Umbilical cord (tissue), 1 donor: ENCODE measurements at regions not wholly inside any gene's neighbourhood (a gene's known extent, or its start where the extent isn't known, plus 50 kb on each side); places are given as distances from the start of the nearest gene placed in this dataset.

Source experiments
- DNase-seq: peaks from one replicate; pipeline ENCODE4 v3.0.0-alpha.2; 2015; ENCODE audit warnings: low spot score

DNA sequence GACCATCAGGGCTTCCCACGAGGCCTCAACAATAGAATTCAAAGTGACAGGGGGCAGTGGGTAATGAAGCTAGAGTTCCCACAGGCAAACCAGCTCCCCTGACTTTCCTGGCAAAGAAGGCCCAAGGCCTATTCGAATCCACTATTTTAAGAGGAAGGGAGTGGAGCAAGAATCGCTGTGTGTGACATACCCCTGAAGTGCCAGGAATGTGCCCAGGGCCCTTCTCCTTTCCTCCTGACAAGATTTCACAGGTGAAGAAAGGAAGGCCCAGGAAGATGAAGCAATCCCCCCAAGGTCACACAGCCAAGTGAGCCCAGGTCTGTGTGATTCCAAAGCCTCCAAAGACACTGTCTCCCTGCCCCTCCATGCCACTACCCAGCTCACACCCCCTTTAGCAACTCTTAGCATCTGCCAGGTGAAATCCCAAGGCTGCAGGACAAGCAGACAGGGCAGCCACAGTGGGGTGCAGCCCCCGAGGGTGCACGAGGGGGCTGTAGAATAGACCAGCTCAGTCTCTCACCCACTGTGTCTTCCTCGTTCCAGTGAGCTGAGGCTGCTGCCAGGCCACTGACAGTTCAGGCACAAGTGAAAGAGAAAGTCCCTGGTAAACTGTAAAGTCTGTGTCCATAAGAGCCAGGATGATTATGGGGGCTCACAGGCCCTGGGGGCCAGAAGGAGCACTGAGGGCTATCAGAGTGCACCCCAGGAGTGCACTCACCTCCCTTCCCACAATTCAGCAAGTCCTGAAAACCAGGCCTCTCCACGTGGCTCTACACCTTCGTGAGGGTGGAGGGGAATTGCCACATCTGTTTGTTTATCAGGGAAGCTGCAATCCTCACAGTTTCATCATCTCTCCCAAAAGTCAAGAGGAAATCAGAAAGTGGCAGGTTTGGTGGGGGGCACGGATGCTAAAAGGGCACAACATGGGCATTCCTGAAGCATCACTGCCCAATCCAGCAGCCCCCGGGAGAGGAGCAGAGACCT, 70.8 kb upstream of the ZMIZ1 start:
- DNase-seq: no peak

DNA sequence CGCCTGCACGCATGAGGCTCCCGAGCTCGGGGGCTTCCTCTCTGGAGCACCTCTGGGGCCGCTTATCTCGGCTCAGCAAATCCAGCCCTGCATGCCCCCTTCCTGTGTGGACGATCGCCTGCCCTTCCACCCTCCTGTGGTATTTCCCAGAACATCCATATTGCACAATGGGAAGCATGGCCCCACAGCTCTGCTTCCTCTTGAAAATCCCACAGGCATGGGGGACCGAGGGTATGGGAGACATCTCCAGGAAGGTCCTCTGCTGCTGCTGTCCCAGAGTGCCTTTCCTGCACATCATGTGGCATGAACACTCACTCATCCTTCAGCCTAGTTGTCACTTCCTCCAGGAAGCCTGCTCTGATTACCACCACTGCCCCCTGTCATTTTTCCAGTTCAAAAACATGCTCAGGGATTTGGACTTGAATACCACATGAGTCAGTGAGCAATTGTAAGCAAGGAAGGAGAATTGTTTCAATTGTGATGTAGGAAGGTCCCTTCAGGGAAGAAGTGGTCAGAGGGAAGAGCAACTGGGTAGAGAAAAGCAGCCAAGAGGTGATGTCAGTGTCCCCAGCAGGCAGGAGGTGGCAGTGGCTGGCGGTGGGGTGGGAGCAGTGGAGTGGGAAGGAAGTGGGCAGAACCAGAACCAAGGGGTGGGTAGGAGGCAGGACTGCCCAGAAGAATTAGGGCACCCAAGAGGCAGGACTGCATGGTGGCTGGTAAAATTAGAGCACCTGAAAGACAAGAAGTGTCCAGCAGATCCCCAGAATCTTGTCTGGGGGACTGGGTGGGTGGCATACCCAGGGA, 67.5 kb upstream of the ZMIZ1 start:
- DNase-seq: no peak

DNA sequence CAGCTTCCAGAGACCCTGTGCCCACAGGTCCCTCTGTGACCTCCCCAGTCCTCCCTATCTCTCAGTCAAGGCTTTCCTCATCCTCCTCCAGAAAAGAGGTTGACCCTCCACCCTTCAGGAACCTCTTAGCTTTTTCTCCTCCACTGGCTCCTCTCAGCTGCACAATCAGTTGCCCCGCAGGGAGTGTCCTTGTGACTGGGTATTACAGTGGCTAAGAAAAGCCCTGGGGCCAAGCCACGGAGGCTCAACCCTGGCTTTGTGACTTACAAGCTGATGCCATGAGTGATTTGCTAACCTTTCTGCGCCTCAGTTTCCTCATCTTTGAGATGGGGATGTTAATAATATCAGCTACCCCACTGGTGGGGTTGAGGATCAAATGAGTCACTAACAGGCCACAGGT, 66.4 kb upstream of the ZMIZ1 start:
- DNase-seq: no peak

DNA sequence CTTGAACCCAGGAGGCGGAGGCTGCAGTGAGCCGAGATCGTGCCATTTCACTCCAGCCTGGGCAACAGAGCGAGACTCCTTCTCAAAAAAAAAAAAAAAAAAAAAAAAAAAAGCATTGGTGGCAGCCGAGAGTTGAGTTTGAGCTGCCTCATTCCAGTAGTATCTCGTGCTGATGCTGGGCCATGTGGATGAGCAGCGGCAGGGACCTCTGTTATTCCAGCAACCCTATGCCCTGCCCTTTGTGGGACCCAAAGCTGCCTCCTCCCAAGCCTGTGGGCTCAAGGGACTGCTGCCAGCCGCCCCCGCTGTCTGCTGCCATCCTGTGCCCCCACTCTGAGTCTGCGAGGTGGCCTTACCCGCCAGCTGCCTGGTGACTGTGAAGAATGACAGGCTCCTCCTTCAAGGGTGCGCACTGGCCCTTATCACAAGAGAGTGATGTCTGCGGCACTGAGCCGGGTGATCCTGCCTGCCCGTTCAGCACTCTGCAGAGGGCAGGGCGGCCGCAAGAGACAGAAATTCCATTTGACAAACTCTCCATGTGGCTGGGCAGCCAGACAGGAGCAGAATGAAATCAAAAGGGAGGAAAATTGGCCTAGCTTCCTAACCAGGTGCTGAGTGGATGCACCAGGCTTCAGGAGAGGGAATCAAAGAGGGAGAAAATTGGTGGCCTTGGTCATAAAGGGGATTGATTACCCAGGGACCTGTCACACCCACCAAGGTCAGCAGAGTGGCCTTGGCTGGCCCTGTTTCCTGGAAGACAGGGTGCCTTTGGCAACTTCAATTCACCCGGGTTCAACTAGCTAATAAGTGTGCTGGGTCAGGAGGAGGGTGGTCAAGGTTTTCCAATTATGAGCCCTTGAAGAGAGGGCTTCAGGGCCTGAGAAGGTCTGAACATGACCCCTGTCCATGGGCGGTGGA, 65.3 kb upstream of the ZMIZ1 start:
- peak; percentile 60 for DNase-seq

DNA sequence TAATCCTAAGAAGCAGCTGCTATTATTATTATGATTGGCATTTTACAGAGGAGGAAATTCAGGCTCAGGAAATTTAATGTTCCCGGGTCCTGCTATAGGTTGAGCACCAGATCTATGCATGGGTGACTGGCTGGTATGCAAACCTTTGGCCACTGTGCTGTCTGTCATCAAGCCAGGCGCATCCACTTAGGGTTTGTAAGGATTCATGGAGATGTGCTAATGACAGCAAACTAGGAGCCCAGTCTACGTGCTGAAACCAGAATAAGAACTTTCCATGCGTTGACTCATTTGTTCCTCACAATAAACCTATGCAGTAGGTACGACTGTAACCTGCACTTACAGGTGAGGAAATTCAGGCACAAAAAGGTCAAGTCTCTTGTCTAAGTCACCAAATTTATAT, 64.5 kb upstream of the ZMIZ1 start:
- no peak for DNase-seq

DNA sequence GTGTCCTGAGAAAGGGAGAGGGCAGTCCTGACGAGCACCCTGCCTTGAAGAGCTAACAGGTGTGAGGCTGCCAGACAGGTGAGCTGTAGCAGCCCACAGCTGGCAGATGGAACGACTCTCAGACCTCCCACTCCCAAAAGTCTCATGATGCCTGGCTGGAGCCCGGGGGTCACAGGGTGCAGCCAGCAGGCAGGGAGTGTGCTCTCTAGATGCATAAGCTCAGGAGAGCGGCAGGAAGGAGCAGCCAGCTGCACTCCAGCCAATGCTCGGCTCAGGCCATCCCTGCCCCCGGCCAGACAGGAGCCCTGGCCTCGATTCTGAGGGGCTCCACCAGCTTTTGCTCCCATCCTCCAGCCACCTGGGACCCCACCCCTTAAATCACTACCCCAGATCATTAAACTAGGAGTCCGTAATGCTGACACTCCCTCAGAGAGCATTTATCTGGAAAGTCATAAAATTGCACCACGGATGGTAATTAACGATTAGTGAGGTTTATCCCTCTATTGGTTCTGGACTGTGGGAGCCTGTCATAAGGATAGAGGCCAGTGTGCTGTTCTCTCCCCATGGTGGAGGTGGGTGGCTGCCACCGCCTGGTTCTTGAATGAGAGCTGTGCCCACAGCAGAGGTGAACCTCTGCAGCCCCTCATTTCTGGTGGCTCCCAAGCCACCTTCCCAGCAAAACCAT, 63.5 kb upstream of the ZMIZ1 start:
- no peak for DNase-seq

DNA sequence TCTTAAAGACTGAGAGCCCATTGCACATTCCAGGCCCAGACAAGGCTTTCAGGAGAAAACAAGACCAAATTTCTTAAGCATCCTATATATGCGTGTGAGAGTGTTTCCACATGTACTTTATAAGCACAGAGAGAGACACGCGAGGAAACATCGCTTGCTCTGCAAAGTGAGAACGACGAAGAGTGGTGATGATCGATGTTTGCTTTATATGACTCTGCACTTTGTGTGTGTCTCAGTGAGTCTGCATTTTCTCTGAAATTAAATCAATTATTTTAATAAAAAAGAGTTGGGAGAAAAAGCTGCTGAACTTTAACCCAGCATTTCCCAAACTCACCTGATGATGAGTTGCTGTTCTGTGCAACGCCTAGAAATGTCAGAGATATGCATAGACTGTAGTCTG, 61.7 kb upstream of the ZMIZ1 start:
- DNase-seq: no peak

DNA sequence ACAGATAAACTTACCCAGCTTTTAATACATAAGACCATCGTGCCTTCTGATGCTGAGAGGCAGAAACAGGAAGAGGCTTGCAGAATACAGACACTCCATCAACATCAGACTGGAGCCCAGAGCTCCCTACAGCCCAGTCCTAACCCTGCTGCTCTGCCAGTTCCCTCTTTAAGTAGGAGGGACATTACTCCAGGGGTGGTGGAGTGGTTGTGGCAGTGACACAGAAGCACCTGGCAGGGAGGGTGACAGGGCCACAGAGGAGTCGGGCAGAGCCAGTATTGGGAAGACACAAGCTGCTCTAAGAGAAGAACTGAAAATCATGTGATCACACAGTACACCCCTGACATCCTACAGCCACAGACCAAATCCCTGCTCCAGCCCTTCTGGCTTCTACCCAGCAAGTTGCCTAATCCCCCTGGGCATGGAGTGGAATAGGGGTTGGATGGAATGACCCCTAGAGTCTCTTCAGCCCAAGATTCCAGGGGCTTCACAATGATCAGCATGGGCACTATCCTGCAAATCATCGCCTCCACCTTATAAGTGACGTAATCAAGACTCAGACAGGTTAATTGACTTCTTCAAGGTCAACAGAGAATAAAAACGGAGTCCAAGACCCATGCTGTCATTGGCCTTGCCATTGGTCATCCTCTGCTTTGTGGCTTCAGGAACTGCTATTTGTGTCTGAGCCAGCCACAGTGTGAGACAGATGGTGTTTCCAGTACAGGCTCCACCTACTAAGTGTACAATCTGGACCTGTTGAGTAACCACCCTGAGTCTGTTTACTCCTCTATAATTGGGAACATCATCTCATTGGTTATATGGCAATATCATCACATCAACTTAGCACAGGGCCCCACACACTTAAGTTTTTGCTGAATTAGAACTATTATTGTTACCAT, 61.1 kb upstream of the ZMIZ1 start:
- peak; percentile 33 for DNase-seq

DNA sequence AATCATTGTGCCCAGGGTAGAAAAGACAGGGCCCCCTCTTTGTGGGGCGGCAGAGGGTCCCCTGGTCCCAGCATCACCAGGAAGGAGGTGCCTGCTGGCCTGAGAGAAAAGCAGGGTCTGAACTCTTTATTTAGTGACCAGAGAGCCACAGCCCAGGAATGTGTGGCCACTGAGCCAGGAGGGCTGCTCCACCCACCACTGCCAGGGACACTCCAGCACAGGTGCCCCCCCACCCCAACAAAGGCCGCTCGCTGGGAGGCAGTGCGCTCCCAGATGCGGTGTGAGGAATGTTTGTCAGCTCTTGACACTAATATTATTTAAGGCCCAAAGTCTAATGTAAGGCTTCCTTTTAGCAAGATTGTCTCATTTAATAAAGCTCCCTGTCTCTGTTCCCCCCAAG, 59.6 kb upstream of the ZMIZ1 start:
- no peak for DNase-seq

DNA sequence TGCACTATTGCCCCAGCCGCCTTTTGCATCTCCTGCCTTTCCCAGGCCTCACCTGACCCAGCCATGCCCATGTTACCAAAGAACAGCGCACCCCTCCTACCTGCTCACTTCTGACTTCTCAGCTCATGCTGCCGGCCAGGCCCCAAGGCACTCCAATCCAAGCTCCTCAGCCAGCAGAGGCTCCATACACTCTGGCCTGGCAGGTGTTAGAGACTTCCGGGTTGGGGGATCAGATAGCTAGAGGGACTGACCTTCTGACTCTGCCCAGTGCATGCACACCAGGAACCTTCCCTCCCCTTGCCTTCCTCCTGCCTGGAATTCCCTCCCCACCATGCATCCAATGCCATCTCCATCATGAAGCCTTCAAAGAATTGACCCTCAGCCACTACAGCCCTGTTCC, 56.2 kb upstream of the ZMIZ1 start:
- DNase-seq: no peak

DNA sequence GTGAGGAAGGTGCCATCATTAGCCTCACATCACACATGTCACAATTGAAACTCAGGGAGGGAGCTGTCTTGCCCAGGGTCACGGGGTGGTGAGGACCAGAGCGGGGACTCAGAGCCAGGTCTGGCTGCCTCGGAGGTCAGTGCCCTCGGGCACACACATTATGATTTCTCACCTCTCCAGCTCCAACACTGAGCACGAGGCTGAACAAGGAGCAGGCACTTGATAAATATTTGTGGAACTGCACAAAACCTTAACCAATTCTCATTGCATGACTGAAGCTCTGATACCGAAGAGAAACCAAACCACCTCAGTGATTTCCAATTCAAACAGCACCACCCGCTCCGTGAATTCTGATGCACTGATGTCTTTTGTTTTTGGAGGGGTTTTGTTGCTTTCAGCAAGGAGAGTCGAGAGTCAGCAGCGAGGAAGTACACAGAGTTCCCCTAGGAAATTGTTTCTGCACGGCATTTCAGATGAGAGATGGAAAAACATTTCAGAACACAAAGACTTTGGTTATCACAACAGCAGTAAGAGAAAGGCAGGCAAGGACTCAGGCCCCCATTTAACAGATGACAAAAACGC, 55.3 kb upstream of the ZMIZ1 start:
- no peak for DNase-seq

DNA sequence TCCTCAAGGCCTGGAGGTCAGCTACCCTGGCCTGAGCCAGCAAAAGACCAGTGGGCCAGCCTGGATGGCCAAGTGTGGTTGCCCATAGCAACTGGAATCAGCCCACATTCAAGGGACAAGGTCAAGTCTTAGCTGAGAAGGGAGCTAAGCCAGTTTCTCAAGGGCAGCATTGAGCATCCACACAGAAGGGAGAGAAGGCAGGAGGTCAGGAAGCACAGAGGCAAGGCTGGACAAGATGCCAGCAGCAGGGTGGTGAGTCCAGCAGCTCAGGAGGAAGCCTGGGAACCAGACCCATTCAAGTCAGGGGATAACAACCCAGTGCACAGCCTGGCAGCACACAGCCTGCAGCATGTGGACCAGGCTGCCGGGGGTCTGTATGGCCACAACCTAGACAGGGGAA, 54.0 kb upstream of the ZMIZ1 start:
- no peak for DNase-seq

DNA sequence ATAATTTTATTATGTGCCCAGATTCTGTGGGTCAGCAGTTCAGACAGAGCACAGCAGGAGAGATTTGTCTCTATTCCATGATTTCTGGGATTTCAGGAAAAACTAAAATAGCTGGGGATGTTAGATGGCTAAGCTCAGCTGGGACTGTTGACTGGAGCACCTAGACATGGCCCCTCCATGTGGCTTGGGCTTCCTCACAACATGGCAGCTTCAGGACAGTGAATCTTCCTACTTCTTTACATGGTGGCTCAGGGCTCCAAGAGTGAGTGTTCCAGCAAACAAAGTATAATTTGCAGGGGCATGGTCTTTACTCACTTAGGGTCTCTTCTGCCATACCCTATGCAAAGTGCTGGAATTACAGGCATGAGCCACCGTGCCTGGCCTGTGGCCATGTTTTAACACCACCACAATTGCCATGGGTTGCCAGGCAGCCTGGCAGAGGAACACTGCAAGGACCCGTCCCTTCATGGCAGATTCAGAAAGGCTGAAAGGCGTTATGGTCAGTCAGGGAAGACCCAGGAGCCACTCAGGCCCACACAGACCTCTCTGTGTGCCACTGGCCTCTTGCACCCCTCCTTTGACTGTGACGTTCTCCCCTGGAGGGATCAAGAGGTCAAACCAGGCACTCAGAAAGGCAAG, 50.8 kb upstream of the ZMIZ1 start:
- no peak for DNase-seq

DNA sequence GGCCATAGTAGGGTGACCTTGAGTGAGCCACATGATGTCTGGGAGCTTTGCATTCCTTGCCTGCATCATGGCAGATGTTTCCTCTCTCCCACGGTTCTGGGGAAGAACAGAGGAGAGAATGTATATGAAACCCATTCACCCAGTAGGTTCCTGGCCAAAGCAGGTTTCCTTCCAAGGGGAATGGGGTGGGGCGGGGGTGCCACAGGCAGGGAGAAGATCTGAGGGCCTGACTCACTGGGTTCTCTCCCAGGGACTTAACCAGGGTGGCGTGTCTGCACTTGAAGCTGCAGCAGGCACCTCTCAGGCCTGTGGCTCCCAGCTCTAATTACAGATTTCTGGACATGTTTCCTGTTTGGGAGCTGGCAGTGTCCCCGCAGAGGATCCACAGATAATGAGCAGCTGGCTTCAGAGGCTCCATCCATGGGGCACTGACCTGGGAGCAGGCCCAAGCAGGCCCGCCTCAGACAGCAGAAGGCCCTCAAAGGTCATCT, 50.2 kb upstream of the ZMIZ1 start:
- no peak for DNase-seq
